Loucy (cell line): ENCODE measurements at regions not wholly inside any gene's neighbourhood (a gene's known extent, or its start where the extent isn't known, plus 50 kb on each side); places are given as distances from the start of the nearest gene placed in this dataset.

Source experiments
- H2AFZ ChIP-seq: fragments of 200-600 bp; sonication (generic); 2 replicates; pipeline ENCODE4 v1.6.0; 2016; ENCODE audit warnings: antibody characterized with exemption, mild to moderate bottlenecking, low read length, moderate library complexity
- H3F3A ChIP-seq: fragments of 200-600 bp; 2 replicates; pipeline ENCODE4 v1.6.0; 2016; ENCODE audit warnings: antibody characterized with exemption, low read depth, mild to moderate bottlenecking
- H3K27me3 ChIP-seq: fragments of 200-600 bp; sonication (generic); 2 replicates; pipeline ENCODE4 v1.6.1; 2014; ENCODE audit warnings: low read length, mild to moderate bottlenecking; ENCODE audit not compliant: insufficient read depth, poor library complexity, severe bottlenecking
- H3K36me3 ChIP-seq: fragments of 200-600 bp; sonication (generic); 2 replicates; pipeline ENCODE4 v1.6.1; 2016; ENCODE audit warnings: low read length; ENCODE audit not compliant: insufficient read depth
- H3K4me1 ChIP-seq: fragments of 200-600 bp; sonication (generic); 2 replicates; pipeline ENCODE4 v1.5.1; 2014; ENCODE audit warnings: low read length, mild to moderate bottlenecking; ENCODE audit not compliant: insufficient read depth, poor library complexity, severe bottlenecking
- H3K4me2 ChIP-seq: fragments of 200-600 bp; sonication (generic); 2 replicates; pipeline ENCODE4 v1.6.0; 2014; ENCODE audit warnings: antibody characterized with exemption, low read length, low read depth, mild to moderate bottlenecking; ENCODE audit not compliant: poor library complexity, severe bottlenecking
- H3K4me3 ChIP-seq: fragments of 200-600 bp; sonication (generic); 2 replicates; pipeline ENCODE4 v1.5.1; 2014; ENCODE audit warnings: low read length, mild to moderate bottlenecking, mixed read lengths; ENCODE audit not compliant: poor library complexity, severe bottlenecking
- H3K79me2 ChIP-seq: fragments of 200-600 bp; sonication (generic); 2 replicates; pipeline ENCODE4 v1.6.1; 2014; ENCODE audit warnings: low read length; ENCODE audit not compliant: insufficient read depth
- H3K9ac ChIP-seq: fragments of 200-600 bp; sonication (generic); 2 replicates; pipeline ENCODE4 v1.6.0; 2014; ENCODE audit warnings: mild to moderate bottlenecking, low read depth, low read length, moderate library complexity; ENCODE audit not compliant: poor library complexity, severe bottlenecking
- H3K9me2 ChIP-seq: fragments of 200-600 bp; sonication (generic); replicated peaks from 2 replicates; pipeline ENCODE4 v1.6.1; 2016; ENCODE audit warnings: low read depth, low read length, mixed read lengths
- H3K9me3 ChIP-seq: fragments of 200-600 bp; sonication (generic); 2 replicates; pipeline ENCODE4 v1.6.1; 2014; ENCODE audit warnings: mild to moderate bottlenecking, antibody characterized with exemption, low read length, low read depth; ENCODE audit not compliant: insufficient read depth
- H4K20me1 ChIP-seq: fragments of 200-600 bp; sonication (generic); 2 replicates; pipeline ENCODE4 v1.6.0; 2014; ENCODE audit warnings: antibody characterized with exemption, low read length, mild to moderate bottlenecking; ENCODE audit not compliant: insufficient read depth, poor library complexity, severe bottlenecking
- EZH2phosphoT487 ChIP-seq: fragments of 200-600 bp; IDR thresholded peaks from 2 replicates; pipeline ENCODE4 v1.6.1; 2018; ENCODE audit warnings: antibody characterized with exemption, mild to moderate bottlenecking, moderate library complexity, borderline replicate concordance
- TF ChIP-seq, protein P1 (sequence below): fragments of 200-600 bp; sonication (generic); conservative IDR thresholded peaks from 2 replicates; pipeline ENCODE4 v1.5.1; 2014; ENCODE audit warnings: mild to moderate bottlenecking, antibody characterized with exemption, low read length

DNA sequence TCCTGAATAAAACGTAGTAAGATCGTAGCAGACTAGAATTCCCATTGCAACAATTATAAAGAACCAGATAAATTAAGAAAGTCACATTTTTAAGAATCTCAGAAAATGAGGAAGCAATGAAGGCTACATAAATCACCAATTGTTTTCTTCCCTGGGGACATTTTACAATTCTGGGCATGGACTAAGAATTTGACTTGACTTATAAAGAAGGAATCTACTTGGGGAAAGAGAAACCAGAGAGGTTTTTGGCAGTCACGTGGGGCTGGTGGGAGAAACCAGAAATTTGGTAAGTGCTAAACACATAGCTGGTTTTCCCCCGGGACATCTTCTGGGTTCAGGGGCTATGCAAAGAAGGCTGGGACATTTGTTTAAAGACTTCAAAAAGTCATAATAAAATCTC lies 109.8 kb upstream of the IL6 start:
- Histone ChIP-seq H3K36me3 (no peaks in the 10 kb centered on the region), H4K20me1 (no peaks in the 10 kb centered on the region), H3K9me2 (no peaks in the 10 kb centered on the region), H3K4me2 (no peak overlapping the region), H3K4me3 (no peak overlapping the region), H3K9me3 (0 out of 2 replicates have a peak, but pooled peaks cover 5% of the 10 kb centered on the region), H3K79me2 (no peaks in the 10 kb centered on the region), H3K9ac (no peak overlapping the region), H3K4me1 (no peaks in the 10 kb centered on the region), H3F3A (no peaks in the 10 kb centered on the region), H2AFZ (no peak overlapping the region), H3K27me3 (peaks cover 3% of the 10 kb centered on the region)
- TF ChIP-seq, protein P1, sequence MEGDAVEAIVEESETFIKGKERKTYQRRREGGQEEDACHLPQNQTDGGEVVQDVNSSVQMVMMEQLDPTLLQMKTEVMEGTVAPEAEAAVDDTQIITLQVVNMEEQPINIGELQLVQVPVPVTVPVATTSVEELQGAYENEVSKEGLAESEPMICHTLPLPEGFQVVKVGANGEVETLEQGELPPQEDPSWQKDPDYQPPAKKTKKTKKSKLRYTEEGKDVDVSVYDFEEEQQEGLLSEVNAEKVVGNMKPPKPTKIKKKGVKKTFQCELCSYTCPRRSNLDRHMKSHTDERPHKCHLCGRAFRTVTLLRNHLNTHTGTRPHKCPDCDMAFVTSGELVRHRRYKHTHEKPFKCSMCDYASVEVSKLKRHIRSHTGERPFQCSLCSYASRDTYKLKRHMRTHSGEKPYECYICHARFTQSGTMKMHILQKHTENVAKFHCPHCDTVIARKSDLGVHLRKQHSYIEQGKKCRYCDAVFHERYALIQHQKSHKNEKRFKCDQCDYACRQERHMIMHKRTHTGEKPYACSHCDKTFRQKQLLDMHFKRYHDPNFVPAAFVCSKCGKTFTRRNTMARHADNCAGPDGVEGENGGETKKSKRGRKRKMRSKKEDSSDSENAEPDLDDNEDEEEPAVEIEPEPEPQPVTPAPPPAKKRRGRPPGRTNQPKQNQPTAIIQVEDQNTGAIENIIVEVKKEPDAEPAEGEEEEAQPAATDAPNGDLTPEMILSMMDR = no peak
- TF ChIP-seq EZH2phosphoT487 = no peak

DNA sequence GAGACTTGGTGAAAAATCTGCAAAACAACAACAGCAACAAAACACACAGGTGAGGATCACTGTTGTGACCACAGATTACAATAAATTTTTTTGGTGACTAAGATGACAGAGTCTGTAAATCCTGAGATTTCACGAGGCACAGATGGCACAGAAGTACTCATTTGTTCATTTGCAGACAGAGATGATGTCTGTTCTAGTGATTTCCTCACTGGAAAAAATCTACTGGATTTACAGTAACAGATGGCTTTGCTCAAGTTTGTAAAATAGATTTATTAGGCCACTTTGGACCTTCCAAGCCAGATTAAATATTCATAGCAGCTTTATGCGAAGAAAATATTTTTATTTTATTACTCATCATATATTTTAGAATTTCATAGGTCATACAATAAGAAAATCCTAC lies 113.5 kb upstream of the IL6 start:
- H2AFZ ChIP-seq = no peak overlapping the region
- H4K20me1 ChIP-seq = no peaks in the 10 kb centered on the region
- H3K27me3 ChIP-seq = peaks cover 5% of the 10 kb centered on the region
- H3K79me2 ChIP-seq = no peaks in the 10 kb centered on the region
- H3F3A ChIP-seq = no peaks in the 10 kb centered on the region
- H3K9me3 ChIP-seq = 0 out of 2 replicates have a peak, but pooled peaks cover 5% of the 10 kb centered on the region
- no peaks in the 10 kb centered on the region for H3K36me3 ChIP-seq
- H3K9me2 ChIP-seq = no peaks in the 10 kb centered on the region
- TF ChIP-seq, protein P1 = no peak
- no peak for TF ChIP-seq EZH2phosphoT487
- no peak overlapping the region for H3K4me2 ChIP-seq
- no peak overlapping the region for H3K9ac ChIP-seq
- H3K4me1 ChIP-seq = no peaks in the 10 kb centered on the region
- no peak overlapping the region for H3K4me3 ChIP-seq

DNA sequence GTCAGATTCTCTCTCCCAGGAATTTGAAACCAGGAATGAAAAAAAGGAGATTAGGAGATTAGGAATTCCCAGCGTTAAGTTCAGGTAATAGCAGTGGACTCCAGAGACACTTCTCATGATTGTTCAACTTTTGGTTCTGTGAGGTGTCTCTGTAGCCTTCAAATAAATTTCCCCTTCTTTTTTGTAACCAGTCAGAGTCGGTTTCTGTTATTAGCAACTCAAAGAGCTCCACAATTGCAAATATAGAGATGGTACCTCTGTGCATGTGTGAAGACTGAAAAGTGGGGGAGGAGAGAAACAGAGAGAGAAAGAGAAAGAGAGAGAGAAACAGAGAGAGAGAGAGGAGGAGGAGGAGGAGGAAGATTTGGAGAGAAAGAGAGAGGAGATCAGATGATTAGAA lies 112.8 kb upstream of the STEAP1B start:
- Histone ChIP-seq H3K4me1 (no peaks in the 10 kb centered on the region), H3K79me2 (no peaks in the 10 kb centered on the region), H3K4me2 (no peak overlapping the region), H3F3A (no peaks in the 10 kb centered on the region), H4K20me1 (no peaks in the 10 kb centered on the region), H2AFZ (no peak overlapping the region), H3K9me3 (no peaks in the 10 kb centered on the region), H3K27me3 (peaks cover 5% of the 10 kb centered on the region), H3K36me3 (no peaks in the 10 kb centered on the region), H3K9me2 (no peaks in the 10 kb centered on the region), H3K9ac (no peak overlapping the region), H3K4me3 (no peak overlapping the region)
- TF ChIP-seq, protein P1 = no peak
- no peak for TF ChIP-seq EZH2phosphoT487
